AG04450 (cell line): ENCODE measurements at regions not wholly inside any gene's neighbourhood (a gene's known extent, or its start where the extent isn't known, plus 50 kb on each side); places are given as distances from the start of the nearest gene placed in this dataset.

Source experiments
- CTCF ChIA-PET: fragments of 300-600, 350-600 bp; formaldehyde crosslinking; extraction: SDS; loops from one replicate; lab custom pipeline; 2022; ENCODE audit warnings: antibody characterized with exemption, inconsistent platforms; lab: Charles Lee
- POLR2A ChIA-PET: fragments of 350-600 bp; formaldehyde crosslinking; extraction: SDS; loops from one replicate; lab custom pipeline; 2021; ENCODE audit warnings: antibody characterized with exemption, inconsistent platforms; lab: Yijun Ruan, JAX
- DNase-seq: peaks from one replicate; pipeline ENCODE4 v3.0.0-alpha.2; 2011; ENCODE audit warnings: low read depth, low spot score
- H3K27ac ChIP-seq: one replicate; pipeline ENCODE4 v1.5.1; 2012; ENCODE audit warnings: low read depth, low read length, control low read depth
- H3K27me3 ChIP-seq: one replicate; pipeline ENCODE4 v1.6.0; 2012; ENCODE audit warnings: low read length; ENCODE audit not compliant: control insufficient read depth, insufficient read depth
- H3K4me3 ChIP-seq: 2 replicates; pipeline ENCODE4 v1.5.1; 2011; ENCODE audit warnings: mild to moderate bottlenecking, low read depth, low read length, control low read depth
- H3K9me3 ChIP-seq: 2 replicates; pipeline ENCODE4 v1.5.1; 2012; ENCODE audit warnings: low read length; ENCODE audit not compliant: control insufficient read depth, insufficient read depth
- CTCF ChIP-seq: IDR thresholded peaks from 2 replicates; pipeline ENCODE4 v1.5.1; 2011; ENCODE audit warnings: low read depth, low read length, control low read depth, inconsistent platforms

- H3K4me3 ChIP-seq, result no peak overlapping the region
- no peaks in the 10 kb centered on the region; the same call in 1 of the 2 replicates for H3K9me3 ChIP-seq
- H3K27ac ChIP-seq, result no peak overlapping the region
- CTCF ChIA-PET, result no interaction called here
- no peak for DNase-seq
- H3K27me3 ChIP-seq, result no peaks in the 10 kb centered on the region
- TF ChIP-seq CTCF, result no peak
- POLR2A ChIA-PET, result no interaction called here
Observed at GRCh38 chr17:13750816-13751793, 149.4 kb upstream of the HS3ST3A1 start.

DNA sequence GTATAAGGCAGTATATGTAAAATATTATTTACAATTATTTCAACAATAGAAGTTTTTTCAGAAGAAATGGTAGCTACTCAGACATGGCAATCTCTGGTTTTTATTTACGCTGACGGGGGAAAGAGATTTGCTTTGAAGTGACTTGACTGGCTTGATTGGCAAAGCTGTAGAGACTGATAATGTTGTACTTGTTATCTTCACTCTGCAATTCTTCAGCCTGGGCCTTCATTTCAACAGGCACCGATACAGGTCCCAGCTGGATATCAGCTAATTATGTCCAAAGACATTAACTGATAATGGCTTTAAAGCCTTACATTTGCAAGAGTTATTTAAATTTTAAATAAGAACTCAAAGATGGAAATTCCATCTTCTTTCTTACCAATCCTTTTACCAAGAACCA, 151.4 kb upstream of the HS3ST3A1 start:
- Histone ChIP-seq H3K4me3 (no peak overlapping the region), H3K27ac (no peak overlapping the region), H3K27me3 (no peaks in the 10 kb centered on the region), H3K9me3 (no peaks in the 10 kb centered on the region; the same call in 1 of the 2 replicates)
- no peak for DNase-seq
- CTCF ChIA-PET, result interaction anchor here (1.0 kb wide), 1 partner anchor 13 kb away, joined by 3 read pairs; no protein-coding TSS in a partner anchor
- POLR2A ChIA-PET, result no interaction called here
- TF ChIP-seq CTCF, result no peak

- H3K27me3 ChIP-seq, result no peaks in the 10 kb centered on the region
- no peak overlapping the region for H3K4me3 ChIP-seq
- CTCF ChIA-PET, result interaction anchor here (1.0 kb wide), 1 partner anchor 12 kb away, joined by 3 read pairs; no protein-coding TSS in a partner anchor
- no peak overlapping the region for H3K27ac ChIP-seq
- no peak for TF ChIP-seq CTCF
- POLR2A ChIA-PET, result no interaction called here
- H3K9me3 ChIP-seq, result no peaks in the 10 kb centered on the region
- DNase-seq, result no peak
Observed at GRCh38 chr17:13753771-13754170, 152.0 kb upstream of the HS3ST3A1 start.

GRCh38 chr17:13755851-13756250, 154.1 kb upstream of the HS3ST3A1 start:
- H3K9me3 ChIP-seq, result no peaks in the 10 kb centered on the region
- ChIA-PET POLR2A (no interaction called here), CTCF (no interaction called here)
- no peak overlapping the region for H3K4me3 ChIP-seq
- TF ChIP-seq CTCF, result no peak
- no peak overlapping the region for H3K27ac ChIP-seq
- no peaks in the 10 kb centered on the region for H3K27me3 ChIP-seq
- DNase-seq, result no peak

- ChIA-PET CTCF (no interaction called here), POLR2A (no interaction called here)
- H3K9me3 ChIP-seq, result no peaks in the 10 kb centered on the region
Observed at GRCh38 chr17:13756763-13757162, 155.0 kb upstream of the HS3ST3A1 start.

More at GRCh38 chr17:13756763-13757162, 155.0 kb upstream of the HS3ST3A1 start:
- Histone ChIP-seq H3K27ac (no peak overlapping the region), H3K27me3 (no peaks in the 10 kb centered on the region), H3K4me3 (no peak overlapping the region)
- no peak for TF ChIP-seq CTCF
- DNase-seq, result no peak
